Pancreas (tissue), 10 donors: ENCODE measurements at regions not wholly inside any gene's neighbourhood (a gene's known extent, or its start where the extent isn't known, plus 50 kb on each side); places are given as distances from the start of the nearest gene placed in this dataset.

Experiments
- ATAC-seq, 4 donors: fragments of 200-7000 bp; cut with Tn5 transposase; one replicate each; pipeline versions ENCODE4 v1.8.0 to v1.9.1; 2020; ENCODE audit warnings: mild to moderate bottlenecking in 4 of 4, moderate library complexity in 4 of 4
- DNase-seq, 6 donors: peaks; one replicate each; pipeline ENCODE4 v3.0.0-alpha.2; 2020
- FAIRE-seq: peaks from 2 replicates; lab custom pipeline; 2012; peaks lifted over from hg19 to GRCh38; lab: Jason Lieb, UNC
- H3K27ac ChIP-seq, 4 donors: fragments of 200-600 bp; sonication (generic); 1 replicate in 3 of 4; 2 replicates in 1 of 4; pipeline versions ENCODE4 v1.5.0 to v1.8.0; 2020
- H3K27me3 ChIP-seq, 4 donors: fragments of 200-600 bp; one replicate each; pipeline ENCODE4 v1.8.0; 2021
- H3K36me3 ChIP-seq, 3 donors: fragments of 200-600 bp; sonication (generic) in 1 of 3; one replicate each; pipeline versions ENCODE4 v1.5.0 to v1.8.0; 2020 to 2021
- H3K4me1 ChIP-seq, 3 donors: fragments of 200-600 bp; one replicate each; pipeline ENCODE4 v1.8.0; 2021
- H3K4me3 ChIP-seq, 4 donors: fragments of 200-600 bp; sonication (generic) in 2 of 4; one replicate each; pipeline versions ENCODE4 v1.5.0 to v1.8.0; 2020 to 2021
- H3K9me3 ChIP-seq, 4 donors: fragments of 200-600 bp; one replicate each; pipeline ENCODE4 v1.8.0; 2021
- CTCF ChIP-seq, 4 donors: fragments of 200-600 bp; sonication (generic) in 3 of 4; IDR thresholded peaks; one replicate each; pipeline versions ENCODE4 v1.5.0 to v1.8.0; 2021; ENCODE audit warnings: antibody characterized with exemption in 4 of 4
- WGBS, 2 donors: extraction: QIAGEN DNeasy Blood & Tissue Kit; methylation state at CpG; one replicate each; pipeline ENCODE4 v1.1.7; 2013; 5-methylcytosine and 5-hydroxymethylcytosine counted together
- intact Hi-C, 3 donors: fragments of 100-400 bp; cut with DNase I; formaldehyde crosslinking; loops; one replicate each; pipeline versions ENCODE4 v1.11.1 to v1.14.2; 2022
- donor health status: healthy with polysubstance abuse.
- donor health status: DM: no; HTN: no; CAD: no; lungs with moderate emphysema.
- donor health status: DM: no; HTN: no; CAD: no.
- donor health status: control.
- donor health status: control.
- donor health status: Bipolar disorder and iron deficiency.
- donor health status: DM: yes; HTN: yes; CAD: no.
- donor health status: DM: no; HTN: no; CAD: no.
- donor health status: DM: no; HTN: no; CAD: no.
- donor health status: DM: yes; HTN: yes; CAD: no.

- no peak for TF ChIP-seq CTCF (IDR thresholded peaks at IDR 0.05)
- FAIRE-seq (no peak), DNase-seq (no peak), ATAC-seq (no peak)
- Histone ChIP-seq H3K27ac (no peak overlapping the region), H3K9me3 (no peaks in the 10 kb centered on the region), H3K27me3 (no peaks in the 10 kb centered on the region), H3K36me3 (no peaks in the 10 kb centered on the region), H3K4me3 (no peak overlapping the region), H3K4me1 (no peaks in the 10 kb centered on the region)
- intact Hi-C loops = no loop called here
- WGBS, 2 donors = 82 to 83% methylated on average over 2 of the region's 2 CpGs
These were observed 103.7 kb downstream of the FEM1C start for GRCh38 chr5:115440782-115441451.

GRCh38 chr5:115439639-115440038 lies 104.9 kb downstream of the FEM1C start:
- H3K27ac ChIP-seq = no peak overlapping the region
- 78 to 90% methylated on average over 2 of the region's 2 CpGs for WGBS, 2 donors
- no peaks in the 10 kb centered on the region for H3K4me1 ChIP-seq
- intact Hi-C loops = no loop called here
- H3K4me3 ChIP-seq = no peak overlapping the region
- FAIRE-seq = no peak
- H3K27me3 ChIP-seq = no peaks in the 10 kb centered on the region
- ATAC-seq = no peak
- H3K9me3 ChIP-seq = no peaks in the 10 kb centered on the region
- H3K36me3 ChIP-seq = no peaks in the 10 kb centered on the region
- TF ChIP-seq CTCF (IDR thresholded peaks at IDR 0.05) = no peak
- DNase-seq = no peak

GRCh38 chr5:115439042-115439441 lies 105.5 kb downstream of the FEM1C start:
- H3K27ac ChIP-seq = no peak overlapping the region
- no peaks in the 10 kb centered on the region for H3K36me3 ChIP-seq
- ATAC-seq (no peak), DNase-seq (no peak), FAIRE-seq (no peak)
- WGBS, 2 donors = 80 to 88% methylated on average over 2 of the region's 2 CpGs
- no peak overlapping the region for H3K4me3 ChIP-seq
- H3K27me3 ChIP-seq = no peaks in the 10 kb centered on the region
- H3K4me1 ChIP-seq = no peaks in the 10 kb centered on the region
- no peak for TF ChIP-seq CTCF (IDR thresholded peaks at IDR 0.05)
- intact Hi-C loops = no loop called here
- no peaks in the 10 kb centered on the region for H3K9me3 ChIP-seq

DNA sequence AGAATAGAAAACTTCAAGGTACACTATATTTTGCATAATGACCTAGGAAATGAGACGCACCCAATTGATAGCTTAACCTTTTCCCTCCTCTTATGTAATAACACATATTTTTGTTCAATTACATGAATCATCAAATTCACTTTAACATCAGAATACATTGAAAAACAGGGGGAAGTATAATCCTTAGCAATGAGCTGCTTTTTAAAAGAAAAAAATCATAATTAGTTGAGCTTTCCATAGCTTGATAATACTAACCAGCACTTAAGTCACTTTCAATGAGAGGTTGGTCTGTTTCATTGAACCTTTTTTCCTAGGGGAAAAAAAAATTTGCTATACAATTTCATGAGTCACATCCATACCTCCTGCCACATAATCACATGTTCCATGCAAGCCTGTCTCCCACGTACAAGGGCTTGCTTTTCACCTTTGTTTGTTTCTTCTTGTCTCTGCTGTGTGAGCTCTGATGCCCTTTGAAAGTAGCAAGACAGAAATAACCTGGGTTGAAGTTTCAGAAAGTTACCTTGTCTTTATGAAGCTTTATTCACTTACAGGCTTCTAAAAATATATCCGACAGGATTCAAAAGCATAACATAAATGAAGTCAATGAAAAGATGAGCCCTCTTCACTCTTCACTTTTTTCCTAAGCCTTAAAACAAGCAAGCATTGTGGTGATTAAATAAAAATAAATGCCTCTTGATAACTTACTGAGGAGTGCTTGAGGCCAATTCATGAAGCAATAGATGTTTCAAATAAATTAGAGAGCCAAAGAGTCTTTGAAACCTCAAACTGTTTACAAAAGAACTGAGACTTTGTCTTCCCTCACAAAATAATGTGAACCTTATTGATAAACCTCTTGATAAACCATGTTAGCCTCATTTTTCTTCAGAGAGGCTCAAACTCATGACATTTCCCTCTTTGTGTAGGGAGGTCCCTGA lies 108.5 kb downstream of the FEM1C start:
- FAIRE-seq (no peak), DNase-seq (no peak), ATAC-seq (no peak)
- Histone ChIP-seq H3K9me3 (no peaks in the 10 kb centered on the region), H3K36me3 (no peaks in the 10 kb centered on the region), H3K4me3 (no peak overlapping the region), H3K27ac (no peak overlapping the region), H3K4me1 (peaks cover 0 to 11% (median 6%) of the 10 kb centered on the region in 3 donors), H3K27me3 (no peaks in the 10 kb centered on the region)
- intact Hi-C loops = no loop called here
- WGBS, 2 donors = 82 to 85% methylated on average over 3 of the region's 3 CpGs
- no peak for TF ChIP-seq CTCF (IDR thresholded peaks at IDR 0.05)
